Fibroblast of pulmonary artery (primary cell): ENCODE measurements at regions not wholly inside any gene's neighbourhood (a gene's known extent, or its start where the extent isn't known, plus 50 kb on each side); places are given as distances from the start of the nearest gene placed in this dataset.
"Not testable (repeated sequence)": the region's sequence is repeated elsewhere in the genome, so short reads cannot be mapped to it uniquely, and the experiment has no call there.

Source experiments
- DNase-seq: peaks from one replicate; pipeline ENCODE4 v3.0.0-alpha.2; 2010; ENCODE audit warnings: low read depth
- H3K4me3 ChIP-seq: replicated peaks from 2 replicates; pipeline ENCODE4 v1.5.1; 2011; ENCODE audit warnings: low read depth, mild to moderate bottlenecking, control low read depth, low read length, moderate library complexity
- TF ChIP-seq, protein P1 (sequence below): IDR thresholded peaks from 2 replicates; pipeline ENCODE4 v1.5.1; 2011; ENCODE audit warnings: mild to moderate bottlenecking, control low read depth, low read length, inconsistent platforms; ENCODE audit errors: missing control alignments

DNA sequence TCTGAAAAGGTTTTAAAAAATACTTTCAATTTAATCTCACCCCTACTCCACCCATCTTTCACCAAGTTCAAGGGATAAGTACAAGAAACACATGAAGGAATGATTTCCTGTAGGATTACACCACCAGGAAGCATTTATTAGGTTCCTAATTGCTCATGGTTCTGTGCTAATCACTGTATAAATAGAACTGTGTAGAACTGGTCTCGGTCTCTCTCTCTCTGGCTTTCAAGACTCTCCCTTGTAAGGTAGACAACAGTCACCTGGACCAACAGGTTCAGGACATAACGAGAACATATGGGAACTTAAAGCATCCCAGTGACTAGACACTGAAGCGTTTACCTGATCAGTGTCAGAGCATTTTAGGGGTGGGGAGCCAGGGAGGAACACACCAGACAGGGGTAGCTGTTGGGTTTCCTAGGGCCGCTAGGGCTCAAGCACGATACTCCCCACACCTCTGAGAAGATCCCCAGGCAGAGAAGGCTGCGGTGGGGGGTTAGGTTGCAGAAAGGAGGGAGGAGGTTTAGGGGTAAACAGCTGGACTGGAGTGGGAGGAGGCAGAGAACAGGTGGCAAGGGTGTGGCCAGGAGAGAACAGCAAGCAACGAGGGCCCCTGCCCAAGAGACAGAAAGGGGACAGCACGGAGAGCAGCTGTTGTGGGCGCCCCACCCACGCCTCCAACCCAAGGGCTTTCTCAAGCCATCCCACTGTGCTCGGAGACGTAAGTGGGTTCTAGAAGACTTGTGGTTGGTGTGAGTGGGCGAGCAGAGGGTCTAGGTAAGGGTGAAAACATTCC, 52.5 kb upstream of the USP6NL start:
- no peak overlapping the region for H3K4me3 ChIP-seq
- TF ChIP-seq, protein P1, sequence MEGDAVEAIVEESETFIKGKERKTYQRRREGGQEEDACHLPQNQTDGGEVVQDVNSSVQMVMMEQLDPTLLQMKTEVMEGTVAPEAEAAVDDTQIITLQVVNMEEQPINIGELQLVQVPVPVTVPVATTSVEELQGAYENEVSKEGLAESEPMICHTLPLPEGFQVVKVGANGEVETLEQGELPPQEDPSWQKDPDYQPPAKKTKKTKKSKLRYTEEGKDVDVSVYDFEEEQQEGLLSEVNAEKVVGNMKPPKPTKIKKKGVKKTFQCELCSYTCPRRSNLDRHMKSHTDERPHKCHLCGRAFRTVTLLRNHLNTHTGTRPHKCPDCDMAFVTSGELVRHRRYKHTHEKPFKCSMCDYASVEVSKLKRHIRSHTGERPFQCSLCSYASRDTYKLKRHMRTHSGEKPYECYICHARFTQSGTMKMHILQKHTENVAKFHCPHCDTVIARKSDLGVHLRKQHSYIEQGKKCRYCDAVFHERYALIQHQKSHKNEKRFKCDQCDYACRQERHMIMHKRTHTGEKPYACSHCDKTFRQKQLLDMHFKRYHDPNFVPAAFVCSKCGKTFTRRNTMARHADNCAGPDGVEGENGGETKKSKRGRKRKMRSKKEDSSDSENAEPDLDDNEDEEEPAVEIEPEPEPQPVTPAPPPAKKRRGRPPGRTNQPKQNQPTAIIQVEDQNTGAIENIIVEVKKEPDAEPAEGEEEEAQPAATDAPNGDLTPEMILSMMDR, result no peak
- DNase-seq, result no peak

DNA sequence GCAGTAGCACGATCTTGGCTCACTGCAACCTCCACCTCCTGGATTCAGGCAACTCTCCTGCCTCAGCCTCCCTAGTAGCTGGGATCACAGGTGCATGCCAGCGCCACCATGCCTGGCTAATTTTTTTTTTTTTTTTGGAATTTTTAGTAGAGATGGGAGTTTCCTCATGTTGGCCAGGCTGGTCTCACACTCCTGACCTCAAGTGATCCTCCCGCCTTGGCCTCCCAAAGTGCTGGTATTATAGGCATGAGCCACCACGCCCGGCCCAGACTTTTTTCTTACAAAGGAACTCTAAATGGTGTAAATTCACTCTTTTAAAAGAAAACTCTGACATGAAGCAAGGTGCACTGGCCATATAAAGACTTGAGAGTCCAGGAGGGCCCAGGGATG, 51.7 kb upstream of the USP6NL start:
- DNase-seq, H3K4me3 ChIP-seq: not testable (repeated sequence)

DNA sequence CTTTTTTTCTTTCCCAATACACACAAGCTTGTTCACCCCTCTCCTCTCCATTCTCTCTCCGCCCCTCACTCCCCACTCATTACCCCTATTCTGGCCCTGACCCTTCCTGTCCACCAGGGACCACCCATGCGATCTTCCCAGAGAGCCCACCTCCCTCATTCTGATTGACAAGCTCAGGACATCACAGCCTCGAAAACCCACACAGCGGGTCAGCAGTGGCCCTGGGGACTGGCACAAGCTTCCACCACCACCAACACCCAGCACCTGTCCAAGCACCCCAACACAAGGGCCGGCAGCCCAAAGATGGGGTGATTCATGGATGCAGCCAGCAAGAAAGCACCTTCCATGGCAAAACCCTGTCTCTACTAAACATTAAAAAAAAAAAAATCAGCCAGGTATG, 50.0 kb upstream of the USP6NL start:
- DNase-seq, result no peak
- no peak overlapping the region for H3K4me3 ChIP-seq
- TF ChIP-seq, protein P1, result no peak
